Trophoblast cell (in vitro differentiated cells and primary cell): ENCODE measurements at regions not wholly inside any gene's neighbourhood (a gene's known extent, or its start where the extent isn't known, plus 50 kb on each side); places are given as distances from the start of the nearest gene placed in this dataset.

Experiments used
- DNase-seq, 2 donors: peaks; one replicate each; pipeline ENCODE4 v3.0.0-alpha.2; 2016
- H2AFZ ChIP-seq: 2 replicates; pipeline ENCODE4 v1.6.1; 2013; ENCODE audit warnings: low read length, moderate library complexity, mild to moderate bottlenecking; ENCODE audit not compliant: insufficient read depth, poor library complexity
- H2AK5ac ChIP-seq: 2 replicates; pipeline ENCODE4 v1.6.1; 2013; ENCODE audit warnings: mild to moderate bottlenecking, low read length
- H2BK120ac ChIP-seq: 2 replicates; pipeline ENCODE4 v1.6.1; 2013; ENCODE audit warnings: low read length, mild to moderate bottlenecking, moderate library complexity; ENCODE audit not compliant: insufficient read depth, poor library complexity
- H2BK12ac ChIP-seq: 2 replicates; pipeline ENCODE4 v1.6.1; 2013; ENCODE audit warnings: mild to moderate bottlenecking, low read length, moderate library complexity
- H2BK5ac ChIP-seq: 2 replicates; pipeline ENCODE4 v1.6.1; 2013; ENCODE audit warnings: low read length, low read depth, moderate library complexity, mild to moderate bottlenecking; ENCODE audit not compliant: poor library complexity
- H3K14ac ChIP-seq: 2 replicates; pipeline ENCODE4 v1.6.1; 2013; ENCODE audit warnings: mild to moderate bottlenecking, low read length
- H3K18ac ChIP-seq: 2 replicates; pipeline ENCODE4 v1.6.1; 2013; ENCODE audit warnings: mild to moderate bottlenecking, low read length
- H3K23ac ChIP-seq: 2 replicates; pipeline ENCODE4 v1.6.1; 2013; ENCODE audit warnings: low read length
- H3K27ac ChIP-seq: 2 replicates; pipeline ENCODE4 v1.5.1; 2013; ENCODE audit warnings: low read depth, mild to moderate bottlenecking, inconsistent platforms, low read length, moderate library complexity
- H3K27me3 ChIP-seq: 2 replicates; pipeline ENCODE4 v1.6.1; 2013; ENCODE audit warnings: inconsistent platforms, mild to moderate bottlenecking, low read length, moderate library complexity; ENCODE audit not compliant: insufficient read depth
- H3K36me3 ChIP-seq, 2 experiments: 1 replicate in 1 of 2; 2 replicates in 1 of 2; pipeline ENCODE4 v1.6.1; 2013; ENCODE audit warnings: low read length in 2 of 2, mild to moderate bottlenecking in 2 of 2, moderate library complexity in 1 of 2; ENCODE audit not compliant: insufficient read depth in 2 of 2, control insufficient read depth in 1 of 2
- H3K4ac ChIP-seq: 2 replicates; pipeline ENCODE4 v1.6.1; 2013; ENCODE audit warnings: low read depth, mild to moderate bottlenecking, low read length, moderate library complexity
- H3K4me1 ChIP-seq, 2 experiments: 1 replicate in 1 of 2; 2 replicates in 1 of 2; pipeline ENCODE4 v1.6.1; 2013; ENCODE audit warnings: low read length in 2 of 2, mild to moderate bottlenecking in 2 of 2, moderate library complexity in 1 of 2; ENCODE audit not compliant: insufficient read depth in 2 of 2, control insufficient read depth in 1 of 2
- H3K4me2 ChIP-seq: 2 replicates; pipeline ENCODE4 v1.6.1; 2013; ENCODE audit warnings: inconsistent platforms, mild to moderate bottlenecking, low read length, moderate library complexity
- H3K4me3 ChIP-seq: 2 replicates; pipeline ENCODE4 v1.5.1; 2013; ENCODE audit warnings: mild to moderate bottlenecking, low read depth, low read length, inconsistent platforms
- H3K79me1 ChIP-seq: one replicate; pipeline ENCODE4 v1.6.1; 2013; ENCODE audit warnings: low read length
- H3K79me2 ChIP-seq: 2 replicates; pipeline ENCODE4 v1.6.1; 2013; ENCODE audit warnings: low read length, mild to moderate bottlenecking; ENCODE audit not compliant: control insufficient read depth, insufficient read depth, poor library complexity
- H3K9ac ChIP-seq: 2 replicates; pipeline ENCODE4 v1.6.1; 2013; ENCODE audit warnings: mild to moderate bottlenecking, low read length
- H3K9me3 ChIP-seq: 2 replicates; pipeline ENCODE4 v1.6.1; 2013; ENCODE audit warnings: low read depth, mild to moderate bottlenecking, control low read depth, inconsistent platforms, low read length; ENCODE audit not compliant: insufficient read depth
- H4K12ac ChIP-seq: 2 replicates; pipeline ENCODE4 v1.6.1; 2013; ENCODE audit warnings: low read depth, mild to moderate bottlenecking, low read length, moderate library complexity
- H4K8ac ChIP-seq: 2 replicates; pipeline ENCODE4 v1.6.1; 2013; ENCODE audit warnings: low read depth, mild to moderate bottlenecking, low read length, moderate library complexity
- H4K91ac ChIP-seq: one replicate; pipeline ENCODE4 v1.6.1; 2013; ENCODE audit warnings: low read depth, mild to moderate bottlenecking, low read length, moderate library complexity
- WGBS: extraction: QIAGEN DNeasy Blood & Tissue Kit; methylation state at CpG from one replicate; pipeline ENCODE4 v1.1.7; 2013; ENCODE audit warnings: missing lambda C conversion rate; ENCODE audit not compliant: insufficient read length, insufficient coverage; ENCODE audit errors: extremely low coverage; 5-methylcytosine and 5-hydroxymethylcytosine counted together

DNA sequence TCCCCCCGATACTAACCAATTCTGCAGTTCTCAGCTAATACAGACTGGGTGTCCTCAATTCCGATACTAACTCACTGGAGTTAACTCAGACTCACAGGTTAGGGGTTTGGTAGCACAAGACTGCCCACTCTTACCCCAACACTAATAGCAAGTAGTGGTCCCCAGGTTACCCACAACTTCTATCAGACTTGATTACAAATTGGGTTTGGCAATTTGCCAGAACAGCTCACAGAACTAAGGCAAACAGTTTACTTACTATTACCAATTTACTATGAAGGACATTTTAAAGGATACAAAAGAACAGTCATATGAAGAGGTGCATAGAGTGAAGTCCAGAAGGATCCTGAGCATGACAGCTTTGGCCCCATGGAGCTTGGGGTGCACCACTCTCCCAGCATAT lies 201.8 kb upstream of the VCX start:
- H3K23ac ChIP-seq, result no peak overlapping the region
- H3K9ac ChIP-seq, result no peak overlapping the region
- H2AK5ac ChIP-seq, result no peak overlapping the region
- no peaks in the 10 kb centered on the region for H3K79me2 ChIP-seq
- no peak overlapping the region for H3K27ac ChIP-seq
- H2AFZ ChIP-seq, result no peak overlapping the region
- no peak overlapping the region for H3K18ac ChIP-seq
- H3K36me3 ChIP-seq, result no peaks in the 10 kb centered on the region
- no peak overlapping the region for H4K8ac ChIP-seq
- H3K79me1 ChIP-seq, result no peaks in the 10 kb centered on the region
- H2BK120ac ChIP-seq, result no peak overlapping the region
- no peak overlapping the region for H4K91ac ChIP-seq
- H3K4me2 ChIP-seq, result no peak overlapping the region
- H3K4me3 ChIP-seq, result no peak overlapping the region
- H2BK5ac ChIP-seq, result no peak overlapping the region
- no peaks in the 10 kb centered on the region for H3K27me3 ChIP-seq
- H4K12ac ChIP-seq, result no peak overlapping the region
- H3K4ac ChIP-seq, result no peak overlapping the region
- DNase-seq, result no peak
- H3K14ac ChIP-seq, result no peak overlapping the region
- WGBS, result no CpG with 5 or more reads among the region's 2 CpGs
- no peaks in the 10 kb centered on the region for H3K9me3 ChIP-seq
- H2BK12ac ChIP-seq, result no peak overlapping the region
- no peaks in the 10 kb centered on the region for H3K4me1 ChIP-seq

DNA sequence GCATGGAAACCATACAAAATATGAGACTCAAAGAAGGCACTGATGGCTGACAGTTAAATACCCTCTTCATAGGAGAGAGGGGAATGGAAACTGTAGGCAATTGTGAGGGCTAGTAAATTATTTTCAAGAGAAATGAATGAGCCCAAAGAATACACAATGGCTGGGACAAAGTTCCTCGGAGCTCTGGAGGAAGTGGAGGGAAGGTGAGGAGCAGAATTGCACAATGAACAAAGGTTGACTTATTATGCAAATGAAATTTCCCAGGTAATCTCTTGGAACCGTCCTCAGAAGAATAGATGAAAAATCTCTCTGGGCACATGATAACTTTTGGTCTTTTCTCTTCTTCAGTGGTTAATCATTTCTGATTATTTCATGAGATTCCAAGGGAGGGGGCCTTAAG lies 202.6 kb upstream of the VCX start:
- Histone ChIP-seq H3K4ac (no peak overlapping the region), H3K23ac (no peak overlapping the region), H2BK120ac (no peak overlapping the region), H2BK5ac (no peak overlapping the region), H4K12ac (no peak overlapping the region), H3K79me1 (no peaks in the 10 kb centered on the region), H2AFZ (no peak overlapping the region), H3K4me3 (no peak overlapping the region), H3K9me3 (no peaks in the 10 kb centered on the region), H3K4me1 (no peaks in the 10 kb centered on the region), H3K18ac (no peak overlapping the region), H3K14ac (no peak overlapping the region), H4K91ac (no peak overlapping the region), H2AK5ac (no peak overlapping the region), H3K36me3 (no peaks in the 10 kb centered on the region), H3K27ac (no peak overlapping the region), H4K8ac (no peak overlapping the region), H2BK12ac (no peak overlapping the region), H3K27me3 (no peaks in the 10 kb centered on the region), H3K4me2 (no peak overlapping the region), H3K9ac (no peak overlapping the region), H3K79me2 (no peaks in the 10 kb centered on the region)
- WGBS, result no CpG with 5 or more reads among the region's 2 CpGs
- no peak for DNase-seq

DNA sequence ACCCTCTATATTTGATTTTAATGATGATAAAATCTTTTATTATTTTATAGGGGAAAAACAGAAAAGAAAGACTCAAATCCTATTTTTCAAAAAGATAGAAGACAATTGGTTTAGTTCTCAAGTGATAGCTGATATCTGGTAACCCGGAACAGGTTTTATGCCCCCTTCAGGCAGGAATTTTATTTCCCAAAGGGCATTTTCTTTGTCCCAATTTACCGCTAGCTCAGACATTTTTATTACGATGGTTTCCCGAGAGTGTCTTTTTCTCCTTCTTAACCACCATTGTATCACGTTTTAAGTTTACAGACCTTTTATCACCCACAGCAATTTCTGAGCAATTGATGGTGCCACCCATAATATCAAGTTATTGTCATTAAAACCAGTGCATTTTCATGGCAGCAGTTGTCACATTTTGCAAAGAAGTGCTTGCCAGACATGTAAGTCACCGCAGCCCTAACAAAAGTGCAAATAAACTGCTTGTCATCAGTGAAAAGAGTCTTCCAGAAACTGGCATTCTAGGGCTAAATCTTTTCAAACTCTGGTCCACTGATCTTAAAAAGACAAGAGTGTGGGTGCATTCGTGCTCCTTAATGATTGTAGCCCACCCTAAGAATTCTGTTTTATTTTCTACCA lies 204.8 kb upstream of the VCX start:
- DNase-seq, result no peak
- H3K4ac ChIP-seq, result no peak overlapping the region
- H3K27me3 ChIP-seq, result no peaks in the 10 kb centered on the region
- no peak overlapping the region for H3K14ac ChIP-seq
- no peaks in the 10 kb centered on the region for H3K79me1 ChIP-seq
- no peak overlapping the region for H4K91ac ChIP-seq
- H3K23ac ChIP-seq, result no peak overlapping the region
- H4K8ac ChIP-seq, result no peak overlapping the region
- H2BK12ac ChIP-seq, result no peak overlapping the region
- H3K27ac ChIP-seq, result no peak overlapping the region
- no CpG with 5 or more reads among the region's 7 CpGs for WGBS
- no peak overlapping the region for H4K12ac ChIP-seq
- no peak overlapping the region for H3K18ac ChIP-seq
- H3K4me3 ChIP-seq, result no peak overlapping the region
- no peak overlapping the region for H2AK5ac ChIP-seq
- no peaks in the 10 kb centered on the region for H3K4me1 ChIP-seq
- no peak overlapping the region for H2AFZ ChIP-seq
- no peak overlapping the region for H2BK5ac ChIP-seq
- no peaks in the 10 kb centered on the region for H3K36me3 ChIP-seq
- no peaks in the 10 kb centered on the region for H3K9me3 ChIP-seq
- no peak overlapping the region for H2BK120ac ChIP-seq
- no peak overlapping the region for H3K9ac ChIP-seq
- H3K4me2 ChIP-seq, result no peak overlapping the region
- no peaks in the 10 kb centered on the region for H3K79me2 ChIP-seq

DNA sequence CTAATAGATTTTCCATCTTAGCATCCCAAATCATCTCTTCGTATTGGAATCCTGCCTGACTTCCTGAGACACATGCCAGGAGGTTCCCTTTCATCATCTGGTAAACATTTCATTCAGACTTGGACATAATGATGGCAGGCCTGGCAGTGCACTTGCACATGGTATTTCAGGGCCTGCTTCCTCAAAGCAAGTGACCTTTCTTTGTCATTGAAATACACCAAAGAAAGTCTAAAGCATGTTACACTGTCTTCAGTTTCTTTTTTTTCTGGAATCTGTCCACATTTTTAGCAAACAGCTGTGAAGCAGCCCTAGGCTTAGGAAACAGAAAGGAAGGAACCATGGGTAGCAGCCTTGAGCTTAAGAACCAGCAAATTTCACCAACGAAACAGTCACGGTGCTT lies 205.9 kb upstream of the VCX start:
- no peak overlapping the region for H4K12ac ChIP-seq
- no peaks in the 10 kb centered on the region for H3K79me2 ChIP-seq
- H2BK120ac ChIP-seq, result no peak overlapping the region
- H3K18ac ChIP-seq, result no peak overlapping the region
- no peak overlapping the region for H3K9ac ChIP-seq
- DNase-seq, result no peak
- H2BK5ac ChIP-seq, result no peak overlapping the region
- no peak overlapping the region for H3K23ac ChIP-seq
- H2AK5ac ChIP-seq, result no peak overlapping the region
- no CpG with 5 or more reads among the region's 3 CpGs for WGBS
- H3K4me3 ChIP-seq, result no peak overlapping the region
- no peak overlapping the region for H3K27ac ChIP-seq
- H2AFZ ChIP-seq, result no peak overlapping the region
- H3K4me1 ChIP-seq, result no peaks in the 10 kb centered on the region
- H3K4ac ChIP-seq, result no peak overlapping the region
- no peak overlapping the region for H3K4me2 ChIP-seq
- H2BK12ac ChIP-seq, result no peak overlapping the region
- H3K36me3 ChIP-seq, result no peaks in the 10 kb centered on the region
- H4K91ac ChIP-seq, result no peak overlapping the region
- no peaks in the 10 kb centered on the region for H3K79me1 ChIP-seq
- H3K27me3 ChIP-seq, result no peaks in the 10 kb centered on the region
- H3K14ac ChIP-seq, result no peak overlapping the region
- no peak overlapping the region for H4K8ac ChIP-seq
- H3K9me3 ChIP-seq, result no peaks in the 10 kb centered on the region
